Keratinocyte (primary cell): ENCODE measurements at regions not wholly inside any gene's neighbourhood (a gene's known extent, or its start where the extent isn't known, plus 50 kb on each side); places are given as distances from the start of the nearest gene placed in this dataset.

Experiments
- DNase-seq: peaks from one replicate; pipeline ENCODE4 v3.0.0-alpha.2; 2011; ENCODE audit warnings: low read depth, missing footprints, low spot score
- FAIRE-seq: peaks from 2 replicates; lab custom pipeline; 2011; peaks lifted over from hg19 to GRCh38; lab: Jason Lieb, UNC
- H2AFZ ChIP-seq: 2 replicates; pipeline ENCODE4 v1.6.0; 2012; ENCODE audit warnings: low read length, control low read depth, inconsistent platforms; ENCODE audit not compliant: control insufficient read depth
- H3K27ac ChIP-seq: 2 replicates; pipeline ENCODE4 v1.5.1; 2011; ENCODE audit warnings: low read length; ENCODE audit not compliant: control insufficient read depth, insufficient read depth
- H3K27me3 ChIP-seq: 3 replicates; pipeline ENCODE4 v1.6.0; 2011; ENCODE audit warnings: low read length; ENCODE audit not compliant: control insufficient read depth, insufficient read depth; ENCODE audit errors: extremely low read depth
- H3K36me3 ChIP-seq, 2 experiments: 2 replicates in 1 of 2; 3 replicates in 1 of 2; pipeline ENCODE4 v1.5.1; 2011; ENCODE audit warnings: low read length in 2 of 2, mild to moderate bottlenecking in 1 of 2; ENCODE audit not compliant: control insufficient read depth in 2 of 2, insufficient read depth in 2 of 2; ENCODE audit errors: extremely low read depth in 1 of 2
- H3K4me1 ChIP-seq: 3 replicates; pipeline ENCODE4 v1.5.1; 2011; ENCODE audit warnings: low read length; ENCODE audit not compliant: control insufficient read depth, insufficient read depth; ENCODE audit errors: extremely low read depth
- H3K4me2 ChIP-seq: 3 replicates; pipeline ENCODE4 v1.6.0; 2011; ENCODE audit warnings: low read depth, low read length; ENCODE audit not compliant: control insufficient read depth, insufficient read depth; ENCODE audit errors: extremely low read depth
- H3K4me3 ChIP-seq, 3 experiments: fragments of 200-600 bp in 1 of 3; sonication (generic) in 1 of 3; 2 replicates in 2 of 3; 3 replicates in 1 of 3; pipeline ENCODE4 v1.5.1; 2011 to 2016; ENCODE audit warnings: low read length in 3 of 3, mild to moderate bottlenecking in 3 of 3, control low read depth in 2 of 3, inconsistent platforms in 1 of 3, low read depth in 1 of 3, mixed read lengths in 1 of 3, mixed run types in 1 of 3, moderate library complexity in 1 of 3; ENCODE audit not compliant: control insufficient read depth in 2 of 3, insufficient read depth in 2 of 3; ENCODE audit errors: extremely low read depth in 1 of 3
- H3K79me2 ChIP-seq: 2 replicates; pipeline ENCODE4 v1.6.0; 2012; ENCODE audit warnings: low read length; ENCODE audit not compliant: control insufficient read depth, insufficient read depth
- H3K9ac ChIP-seq: 3 replicates; pipeline ENCODE4 v1.6.0; 2011; ENCODE audit warnings: low read length; ENCODE audit not compliant: control insufficient read depth, insufficient read depth; ENCODE audit errors: extremely low read depth
- H3K9me1 ChIP-seq: 3 replicates; pipeline ENCODE4 v1.6.0; 2011; ENCODE audit warnings: low read length; ENCODE audit not compliant: control insufficient read depth, insufficient read depth; ENCODE audit errors: extremely low read depth
- H3K9me3 ChIP-seq: 2 replicates; pipeline ENCODE4 v1.5.1; 2012; ENCODE audit warnings: low read depth, low read length; ENCODE audit not compliant: control insufficient read depth
- H4K20me1 ChIP-seq: 3 replicates; pipeline ENCODE4 v1.6.0; 2011; ENCODE audit warnings: low read length; ENCODE audit not compliant: control insufficient read depth, insufficient read depth; ENCODE audit errors: extremely low read depth
- EZH2 ChIP-seq: IDR thresholded peaks from one replicate; pipeline ENCODE4 v1.6.1; 2012; ENCODE audit warnings: inconsistent platforms, mild to moderate bottlenecking, low read length, moderate library complexity
- dilution Hi-C: fragments of 300-500 bp; cut with MboI; formaldehyde crosslinking; loops from one replicate; pipeline ENCODE4 v1.7.0; 2020; ENCODE audit warnings: low sequenced_read_pairs; ENCODE audit not compliant: extremely low pct_ligation_motif_present
- TF ChIP-seq, protein P1 (sequence below), 3 experiments: IDR thresholded peaks in 1 of 3; conservative IDR thresholded peaks in 1 of 3; optimal IDR thresholded peaks in 1 of 3; 2 replicates in 2 of 3; 3 replicates in 1 of 3; pipeline versions ENCODE3 to v1.5.1; 2011; ENCODE audit warnings: low read length in 3 of 3, mild to moderate bottlenecking in 3 of 3, moderate library complexity in 2 of 3, control low read depth in 1 of 3, inconsistent platforms in 1 of 3; ENCODE audit not compliant: insufficient read depth in 2 of 3; ENCODE audit errors: extremely low read depth in 1 of 3

- no peaks in the 10 kb centered on the region for H3K4me1 ChIP-seq
- no peaks in the 10 kb centered on the region for H3K36me3 ChIP-seq
- H3K9me3 ChIP-seq: no peaks in the 10 kb centered on the region
- H3K27me3 ChIP-seq: peaks cover 6% of the 10 kb centered on the region
- H2AFZ ChIP-seq: no peak overlapping the region
- no peak overlapping the region for H3K4me3 ChIP-seq
- H4K20me1 ChIP-seq: no peaks in the 10 kb centered on the region
- H3K4me2 ChIP-seq: no peak overlapping the region
- H3K9ac ChIP-seq: no peak overlapping the region
- no peak overlapping the region for H3K27ac ChIP-seq
- H3K79me2 ChIP-seq: no peaks in the 10 kb centered on the region
- dilution Hi-C loops: no loop called here
- no peak for TF ChIP-seq EZH2
- FAIRE-seq (no peak), DNase-seq (no peak)
- H3K9me1 ChIP-seq: no peaks in the 10 kb centered on the region
Measured at GRCh38 chr16:80380514-80380913, 160.3 kb upstream of the DYNLRB2 start.

DNA sequence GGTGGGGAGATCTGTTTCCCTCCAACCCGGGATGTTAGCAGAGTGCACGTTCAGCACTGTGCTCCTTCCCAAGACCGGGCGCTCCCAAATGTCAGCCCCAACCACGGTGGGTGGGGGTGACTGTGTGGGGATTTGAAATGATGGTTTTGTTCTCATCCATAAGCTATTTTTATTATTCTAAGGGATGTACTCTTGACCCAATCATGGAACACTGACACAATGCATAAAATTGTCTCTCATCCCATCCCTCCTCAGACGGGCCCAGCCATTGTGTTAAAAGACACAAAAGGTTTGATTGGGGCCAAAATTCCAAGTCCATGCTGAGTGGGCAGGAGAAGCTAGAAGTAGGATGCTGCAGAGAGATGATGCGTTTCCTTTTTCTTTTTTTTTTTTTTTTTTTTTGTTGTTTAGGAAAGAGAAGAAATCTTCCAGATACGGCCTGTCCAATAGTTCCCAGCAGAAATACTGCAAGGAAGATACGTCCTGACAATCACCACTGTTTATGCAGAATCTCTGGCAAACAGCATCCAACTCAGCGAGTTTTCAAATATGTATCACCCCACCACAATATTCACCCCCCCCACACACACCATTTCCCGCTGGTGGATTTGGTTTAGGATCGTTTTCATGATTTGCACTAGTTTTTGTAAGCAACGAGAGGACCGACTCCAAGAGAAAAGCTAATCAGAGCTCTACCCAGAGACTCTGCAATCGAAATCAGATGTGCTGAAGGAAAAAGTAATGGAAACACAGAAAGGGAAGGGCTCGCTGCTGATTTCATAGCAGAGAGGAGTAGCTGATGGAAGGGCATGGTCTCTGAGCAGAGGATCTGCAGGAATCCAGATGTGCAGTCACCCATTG lies 163.5 kb upstream of the DYNLRB2 start:
- Histone ChIP-seq H3K4me3 (no peak overlapping the region), H3K9ac (no peak overlapping the region), H3K4me1 (no peaks in the 10 kb centered on the region), H3K79me2 (no peaks in the 10 kb centered on the region), H3K27me3 (peaks cover 2% of the 10 kb centered on the region), H3K4me2 (no peak overlapping the region), H4K20me1 (no peaks in the 10 kb centered on the region), H3K9me1 (no peaks in the 10 kb centered on the region), H2AFZ (no peak overlapping the region), H3K27ac (no peak overlapping the region), H3K9me3 (no peaks in the 10 kb centered on the region), H3K36me3 (no peaks in the 10 kb centered on the region)
- dilution Hi-C loops: no loop called here
- TF ChIP-seq EZH2: no peak
- TF ChIP-seq, protein P1, sequence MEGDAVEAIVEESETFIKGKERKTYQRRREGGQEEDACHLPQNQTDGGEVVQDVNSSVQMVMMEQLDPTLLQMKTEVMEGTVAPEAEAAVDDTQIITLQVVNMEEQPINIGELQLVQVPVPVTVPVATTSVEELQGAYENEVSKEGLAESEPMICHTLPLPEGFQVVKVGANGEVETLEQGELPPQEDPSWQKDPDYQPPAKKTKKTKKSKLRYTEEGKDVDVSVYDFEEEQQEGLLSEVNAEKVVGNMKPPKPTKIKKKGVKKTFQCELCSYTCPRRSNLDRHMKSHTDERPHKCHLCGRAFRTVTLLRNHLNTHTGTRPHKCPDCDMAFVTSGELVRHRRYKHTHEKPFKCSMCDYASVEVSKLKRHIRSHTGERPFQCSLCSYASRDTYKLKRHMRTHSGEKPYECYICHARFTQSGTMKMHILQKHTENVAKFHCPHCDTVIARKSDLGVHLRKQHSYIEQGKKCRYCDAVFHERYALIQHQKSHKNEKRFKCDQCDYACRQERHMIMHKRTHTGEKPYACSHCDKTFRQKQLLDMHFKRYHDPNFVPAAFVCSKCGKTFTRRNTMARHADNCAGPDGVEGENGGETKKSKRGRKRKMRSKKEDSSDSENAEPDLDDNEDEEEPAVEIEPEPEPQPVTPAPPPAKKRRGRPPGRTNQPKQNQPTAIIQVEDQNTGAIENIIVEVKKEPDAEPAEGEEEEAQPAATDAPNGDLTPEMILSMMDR (optimal IDR thresholded peaks at IDR 0.05 in 1 of 3, IDR thresholded peaks at IDR 0.05 in 1 of 3, conservative IDR thresholded peaks at IDR 0.05 in 1 of 3; ENCODE audit: extremely low read depth in 1 of 3, insufficient read depth in 2 of 3, low read length in 3 of 3): no peak
- DNase-seq (no peak), FAIRE-seq (no peak)

GRCh38 chr16:80375973-80376372 lies 164.8 kb upstream of the DYNLRB2 start:
- no peak for FAIRE-seq
- H3K9me1 ChIP-seq: no peaks in the 10 kb centered on the region
- dilution Hi-C loops: no loop called here

More at GRCh38 chr16:80375973-80376372, 164.8 kb upstream of the DYNLRB2 start:
- Histone ChIP-seq H4K20me1 (no peaks in the 10 kb centered on the region), H3K36me3 (no peaks in the 10 kb centered on the region), H2AFZ (no peak overlapping the region), H3K4me3 (no peak overlapping the region), H3K4me2 (no peak overlapping the region), H3K4me1 (no peaks in the 10 kb centered on the region), H3K9ac (no peak overlapping the region), H3K27me3 (no peaks in the 10 kb centered on the region), H3K27ac (no peak overlapping the region), H3K9me3 (no peaks in the 10 kb centered on the region), H3K79me2 (no peaks in the 10 kb centered on the region)
- no peak for DNase-seq
- no peak for TF ChIP-seq EZH2
- TF ChIP-seq, protein P1 (optimal IDR thresholded peaks at IDR 0.05 in 1 of 3, IDR thresholded peaks at IDR 0.05 in 1 of 3, conservative IDR thresholded peaks at IDR 0.05 in 1 of 3; ENCODE audit: extremely low read depth in 1 of 3, insufficient read depth in 2 of 3, low read length in 3 of 3): no peak
